SK-N-SH (cell line): ENCODE measurements at regions not wholly inside any gene's neighbourhood (a gene's known extent, or its start where the extent isn't known, plus 50 kb on each side); places are given as distances from the start of the nearest gene placed in this dataset.

Source experiments
- CTCF ChIA-PET: fragments of 300-600, 350-600 bp; formaldehyde crosslinking; extraction: SDS; loops from one replicate; lab custom pipeline; 2021; lab: Yijun Ruan, JAX
- POLR2A ChIA-PET: fragments of 350-600 bp; sonication (Branson Sonifier 250); formaldehyde crosslinking; extraction: SDS; loops from one replicate; lab custom pipeline; 2020; ENCODE audit warnings: antibody characterized with exemption, inconsistent platforms; lab: Yijun Ruan, JAX
- DNase-seq: peaks from one replicate; pipeline ENCODE4 v3.0.0; 2012
- H2AFZ ChIP-seq: fragments of 200-600 bp; sonication (generic); 2 replicates; pipeline ENCODE4 v1.8.1; 2016; ENCODE audit warnings: antibody characterized with exemption, mild to moderate bottlenecking, low read depth
- H3F3A ChIP-seq: fragments of 200-600 bp; sonication (generic); replicated peaks from 2 replicates; pipeline ENCODE3; 2016; ENCODE audit warnings: antibody characterized with exemption, mild to moderate bottlenecking; ENCODE audit not compliant: insufficient read depth
- H3K27ac ChIP-seq, 2 experiments: fragments of 200-500 bp in 1 of 2; fragments of 200-600 bp in 1 of 2; sonication (Bioruptor generic) in 1 of 2; sonication (generic), shearing (Covaris generic) in 1 of 2; 2 replicates each; pipeline versions ENCODE4 v1.5.1 to v1.6.1; 2014 to 2016; ENCODE audit warnings: low read depth in 2 of 2, inconsistent platforms in 1 of 2, low read length in 1 of 2, mild to moderate bottlenecking in 1 of 2, mixed read lengths in 1 of 2
- H3K27me3 ChIP-seq: fragments of 200-600 bp; sonication (generic), shearing (Covaris generic); 2 replicates; pipeline ENCODE4 v1.6.1; 2016; ENCODE audit warnings: mixed run types; ENCODE audit not compliant: insufficient read depth
- H3K36me3 ChIP-seq, 2 experiments: fragments of 200-500 bp in 1 of 2; fragments of 200-600 bp in 1 of 2; sonication (Bioruptor generic) in 1 of 2; sonication (generic) in 1 of 2; replicated peaks in 1 of 2; 2 replicates each; pipeline versions ENCODE3 to v1.5.1; 2014 to 2016; ENCODE audit warnings: low read length in 1 of 2, mild to moderate bottlenecking in 1 of 2; ENCODE audit not compliant: insufficient read depth in 2 of 2, control insufficient read depth in 1 of 2
- H3K4me1 ChIP-seq, 2 experiments: fragments of 200-500 bp in 1 of 2; fragments of 200-600 bp in 1 of 2; sonication (Bioruptor generic) in 1 of 2; sonication (generic), shearing (Covaris generic) in 1 of 2; 2 replicates each; pipeline versions ENCODE4 v1.5.1 to v1.6.1; 2014 to 2016; ENCODE audit warnings: low read depth in 1 of 2, low read length in 1 of 2, mixed run types in 1 of 2; ENCODE audit not compliant: insufficient read depth in 2 of 2, control insufficient read depth in 1 of 2
- H3K4me2 ChIP-seq: fragments of 200-600 bp; sonication (generic), shearing (Covaris generic); 2 replicates; pipeline ENCODE4 v1.6.1; 2017; ENCODE audit warnings: mixed run types
- H3K4me3 ChIP-seq, 2 experiments: fragments of 200-500 bp in 1 of 2; fragments of 200-600 bp in 1 of 2; sonication (Bioruptor generic) in 1 of 2; sonication (generic), shearing (Covaris generic) in 1 of 2; 2 replicates each; pipeline versions ENCODE4 v1.5.1 to v1.8.1; 2014 to 2016; ENCODE audit warnings: low read depth in 2 of 2, inconsistent platforms in 1 of 2, low read length in 1 of 2, mild to moderate bottlenecking in 1 of 2, mixed read lengths in 1 of 2, moderate library complexity in 1 of 2
- H3K79me2 ChIP-seq: fragments of 200-600 bp; sonication (generic); 2 replicates; pipeline ENCODE4 v1.8.1; 2017; ENCODE audit warnings: mild to moderate bottlenecking; ENCODE audit not compliant: insufficient read depth
- H3K9ac ChIP-seq: fragments of 200-600 bp; sonication (generic); 2 replicates; pipeline ENCODE4 v1.6.1; 2017; ENCODE audit warnings: mixed run types
- H3K9me2 ChIP-seq: fragments of 200-600 bp; sonication (generic); 2 replicates; pipeline ENCODE4 v1.6.1; 2017; ENCODE audit warnings: mixed run types
- H3K9me3 ChIP-seq: fragments of 200-600 bp; sonication (generic); 2 replicates; pipeline ENCODE4 v1.6.1; 2017; ENCODE audit warnings: mixed run types, mild to moderate bottlenecking, moderate library complexity
- H4K20me1 ChIP-seq: fragments of 200-600 bp; sonication (generic); 2 replicates; pipeline ENCODE4 v1.6.1; 2017; ENCODE audit warnings: mild to moderate bottlenecking, mixed run types; ENCODE audit not compliant: insufficient read depth
- ELF1 ChIP-seq: IDR thresholded peaks from 2 replicates; pipeline ENCODE4 v1.4.0; 2012
- FOSL2 ChIP-seq: IDR thresholded peaks from 2 replicates; pipeline ENCODE4 v1.4.0; 2012; ENCODE audit warnings: low read depth, mild to moderate bottlenecking, moderate library complexity, borderline replicate concordance
- FOXJ3 ChIP-seq: sonication (generic); formaldehyde crosslinking; IDR thresholded peaks from 2 replicates; pipeline ENCODE4 v1.5.1; 2020; ENCODE audit warnings: mild to moderate bottlenecking, missing genetic modification reagents
- FOXM1 ChIP-seq: IDR thresholded peaks from 2 replicates; pipeline ENCODE4 v1.4.0; 2012; ENCODE audit warnings: low read depth, mild to moderate bottlenecking
- GATA2 ChIP-seq: sonication (generic); formaldehyde crosslinking; IDR thresholded peaks from 2 replicates; pipeline ENCODE4 v1.5.0; 2020; ENCODE audit warnings: mild to moderate bottlenecking, missing genetic modification reagents
- JUND ChIP-seq: IDR thresholded peaks from 2 replicates; pipeline ENCODE4 v1.4.0; 2012
- MAX ChIP-seq: IDR thresholded peaks from 2 replicates; pipeline ENCODE4 v1.4.0; 2012; ENCODE audit warnings: low read depth
- MXI1 ChIP-seq: IDR thresholded peaks from 2 replicates; pipeline ENCODE4 v1.6.1; 2012; ENCODE audit warnings: mild to moderate bottlenecking, low read depth, low read length, improper control_type of control experiment
- NFIC ChIP-seq: IDR thresholded peaks from 2 replicates; pipeline ENCODE4 v1.4.0; 2012; ENCODE audit warnings: borderline replicate concordance
- RAD21 ChIP-seq: IDR thresholded peaks from 2 replicates; pipeline ENCODE4 v1.6.1; 2012; ENCODE audit warnings: mild to moderate bottlenecking, low read length
- REST ChIP-seq: IDR thresholded peaks from 2 replicates; pipeline ENCODE4 v1.6.1; 2012; ENCODE audit warnings: mild to moderate bottlenecking, low read depth, low read length, moderate library complexity
- RFX5 ChIP-seq: IDR thresholded peaks from 2 replicates; pipeline ENCODE4 v1.6.1; 2012; ENCODE audit warnings: mild to moderate bottlenecking, improper control_type of control experiment, low read length
- RXRA ChIP-seq: IDR thresholded peaks from 2 replicates; pipeline ENCODE4 v1.4.0; 2012; ENCODE audit warnings: low read depth, mild to moderate bottlenecking, borderline replicate concordance
- SMC3 ChIP-seq: IDR thresholded peaks from 2 replicates; pipeline ENCODE4 v1.6.1; 2012; ENCODE audit warnings: low read depth, low read length, improper control_type of control experiment
- TAF1 ChIP-seq: IDR thresholded peaks from 2 replicates; pipeline ENCODE4 v1.6.1; 2012; ENCODE audit warnings: low read depth, mild to moderate bottlenecking, low read length, moderate library complexity, borderline replicate concordance
- TCF12 ChIP-seq: IDR thresholded peaks from 2 replicates; pipeline ENCODE4 v1.4.0; 2012
- WGBS: methylation state at CpG from one replicate; pipeline ENCODE4 v1.1.6; 2017; ENCODE audit warnings: low lambda C conversion rate; 5-methylcytosine and 5-hydroxymethylcytosine counted together
- TF ChIP-seq, protein P1 (sequence below): IDR thresholded peaks from 2 replicates; pipeline ENCODE4 v1.4.0; 2012; ENCODE audit warnings: low read depth, borderline replicate concordance
- TF ChIP-seq, protein P2 (sequence below): fragments of 150-350 bp; IDR thresholded peaks from 2 replicates; pipeline ENCODE4 v1.6.1; 2017; ENCODE audit warnings: antibody characterized with exemption, low read length, low read depth, borderline replicate concordance

- no peaks in the 10 kb centered on the region for H3K27me3 ChIP-seq
- POLR2A ChIA-PET = no interaction called here
- no peaks in the 10 kb centered on the region for H4K20me1 ChIP-seq
- no peak overlapping the region for H3K4me3 ChIP-seq
- 15% methylated on average over 2 of the region's 2 CpGs for WGBS
- no peaks in the 10 kb centered on the region; a peak in 1 of 4 replicates for H3K4me1 ChIP-seq
- H3K79me2 ChIP-seq = no peaks in the 10 kb centered on the region
- no peak for DNase-seq
- H3K36me3 ChIP-seq = no peaks in the 10 kb centered on the region
- no peak overlapping the region for H3K27ac ChIP-seq
- H3K9me2 ChIP-seq = no peaks in the 10 kb centered on the region
- no peaks in the 10 kb centered on the region for H3F3A ChIP-seq
- TF ChIP-seq MXI1 (no peak), RAD21 (no peak), SMC3 (no peak), RFX5 (no peak), REST (no peak), JUND (no peak), RXRA (no peak), FOXM1 (no peak), GATA2 (CRISPR knock-in tag) (no peak), ELF1 (no peak), TAF1 (no peak), MAX (no peak), TCF12 (no peak)
- TF ChIP-seq, protein P1, sequence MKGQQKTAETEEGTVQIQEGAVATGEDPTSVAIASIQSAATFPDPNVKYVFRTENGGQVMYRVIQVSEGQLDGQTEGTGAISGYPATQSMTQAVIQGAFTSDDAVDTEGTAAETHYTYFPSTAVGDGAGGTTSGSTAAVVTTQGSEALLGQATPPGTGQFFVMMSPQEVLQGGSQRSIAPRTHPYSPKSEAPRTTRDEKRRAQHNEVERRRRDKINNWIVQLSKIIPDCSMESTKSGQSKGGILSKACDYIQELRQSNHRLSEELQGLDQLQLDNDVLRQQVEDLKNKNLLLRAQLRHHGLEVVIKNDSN = no peak
- H3K4me2 ChIP-seq = no peak overlapping the region
- no peak overlapping the region for H3K9ac ChIP-seq
- CTCF ChIA-PET = no interaction called here
- no peak overlapping the region for H2AFZ ChIP-seq
- no peaks in the 10 kb centered on the region for H3K9me3 ChIP-seq
Observed at GRCh38 chr18:38473535-38473934, 907.9 kb upstream of the CELF4 start.

- H3K9ac ChIP-seq = no peak overlapping the region
- H4K20me1 ChIP-seq = no peaks in the 10 kb centered on the region
- no peaks in the 10 kb centered on the region for H3K36me3 ChIP-seq
- no peak overlapping the region for H3K4me2 ChIP-seq
- no peak for TF ChIP-seq FOSL2
- TF ChIP-seq, protein P1 = no peak
- TF ChIP-seq GATA2 (CRISPR knock-in tag) = no peak
- no peak for TF ChIP-seq MAX
- TF ChIP-seq ELF1 = no peak
- no peak for TF ChIP-seq FOXJ3 (CRISPR knock-in tag)
- TF ChIP-seq RFX5 = no peak
- TF ChIP-seq NFIC = no peak
- no peak for TF ChIP-seq MXI1
- TF ChIP-seq, protein P2, sequence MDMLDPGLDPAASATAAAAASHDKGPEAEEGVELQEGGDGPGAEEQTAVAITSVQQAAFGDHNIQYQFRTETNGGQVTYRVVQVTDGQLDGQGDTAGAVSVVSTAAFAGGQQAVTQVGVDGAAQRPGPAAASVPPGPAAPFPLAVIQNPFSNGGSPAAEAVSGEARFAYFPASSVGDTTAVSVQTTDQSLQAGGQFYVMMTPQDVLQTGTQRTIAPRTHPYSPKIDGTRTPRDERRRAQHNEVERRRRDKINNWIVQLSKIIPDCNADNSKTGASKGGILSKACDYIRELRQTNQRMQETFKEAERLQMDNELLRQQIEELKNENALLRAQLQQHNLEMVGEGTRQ = no peak
- no peak for TF ChIP-seq REST
- POLR2A ChIA-PET = no interaction called here
- no peaks in the 10 kb centered on the region for H3K9me2 ChIP-seq
- no peak overlapping the region for H3K4me3 ChIP-seq
- H3K79me2 ChIP-seq = no peaks in the 10 kb centered on the region
- no peaks in the 10 kb centered on the region for H3K9me3 ChIP-seq
- no peaks in the 10 kb centered on the region for H3F3A ChIP-seq
- H3K27me3 ChIP-seq = no peaks in the 10 kb centered on the region
- no peaks in the 10 kb centered on the region; a peak in 1 of 4 replicates for H3K4me1 ChIP-seq
- no peak for DNase-seq
- no peak overlapping the region for H2AFZ ChIP-seq
- CTCF ChIA-PET = interaction anchor here (0.6 kb wide), 1 partner anchor 1548 kb away, joined by 3 read pairs; no protein-coding TSS in a partner anchor
- no peak overlapping the region for H3K27ac ChIP-seq
Observed at GRCh38 chr18:38470421-38470820, 904.8 kb upstream of the CELF4 start.
